Fibroblast of lung (primary cell): ENCODE measurements at regions not wholly inside any gene's neighbourhood (a gene's known extent, or its start where the extent isn't known, plus 50 kb on each side); places are given as distances from the start of the nearest gene placed in this dataset.

ENCODE experiments used
- CTCF ChIP-seq, 2 donors: IDR thresholded peaks in 1 of 2; conservative IDR thresholded peaks in 1 of 2; 1 replicate in 1 of 2; 2 replicates in 1 of 2; pipeline ENCODE4 v1.5.1; 2011 to 2012; ENCODE audit warnings: low read length in 2 of 2, control low read depth in 1 of 2, inconsistent platforms in 1 of 2, low read depth in 1 of 2, mild to moderate bottlenecking in 1 of 2
- EZH2 ChIP-seq: IDR thresholded peaks from 2 replicates; pipeline ENCODE4 v1.5.1; 2012; ENCODE audit warnings: low read length, control low read depth, mild to moderate bottlenecking; ENCODE audit errors: missing control alignments

- no peak for TF ChIP-seq CTCF (conservative IDR thresholded peaks at IDR 0.05 in 1 of 2, IDR thresholded peaks at IDR 0.05 in 1 of 2; ENCODE audit: low read depth in 1 of 2, low read length in 2 of 2)
- no peak for TF ChIP-seq EZH2
Measured at GRCh38 chr6:10237298-10238038, 177.4 kb downstream of the TFAP2A start.
